Activated CD4-positive, alpha-beta T cell treated with anti-CD3 and anti-CD28 coated beads for 24 hours (primary cell): ENCODE measurements at regions not wholly inside any gene's neighbourhood (a gene's known extent, or its start where the extent isn't known, plus 50 kb on each side); places are given as distances from the start of the nearest gene placed in this dataset.
"Not testable (repeated sequence)": the region's sequence is repeated elsewhere in the genome, so short reads cannot be mapped to it uniquely, and the experiment has no call there.

Source experiments
- DNase-seq, 2 donors: peaks; one replicate each; pipeline ENCODE4 v3.0.0-alpha.2; 2020; ENCODE audit warnings: low read depth in 2 of 2

- no peak for DNase-seq
Measured at GRCh38 chr14:103186909-103187586, 63.8 kb downstream of the TNFAIP2 start.

- no peak for DNase-seq
Measured at GRCh38 chr14:103187911-103188310, 64.7 kb downstream of the TNFAIP2 start.

DNA sequence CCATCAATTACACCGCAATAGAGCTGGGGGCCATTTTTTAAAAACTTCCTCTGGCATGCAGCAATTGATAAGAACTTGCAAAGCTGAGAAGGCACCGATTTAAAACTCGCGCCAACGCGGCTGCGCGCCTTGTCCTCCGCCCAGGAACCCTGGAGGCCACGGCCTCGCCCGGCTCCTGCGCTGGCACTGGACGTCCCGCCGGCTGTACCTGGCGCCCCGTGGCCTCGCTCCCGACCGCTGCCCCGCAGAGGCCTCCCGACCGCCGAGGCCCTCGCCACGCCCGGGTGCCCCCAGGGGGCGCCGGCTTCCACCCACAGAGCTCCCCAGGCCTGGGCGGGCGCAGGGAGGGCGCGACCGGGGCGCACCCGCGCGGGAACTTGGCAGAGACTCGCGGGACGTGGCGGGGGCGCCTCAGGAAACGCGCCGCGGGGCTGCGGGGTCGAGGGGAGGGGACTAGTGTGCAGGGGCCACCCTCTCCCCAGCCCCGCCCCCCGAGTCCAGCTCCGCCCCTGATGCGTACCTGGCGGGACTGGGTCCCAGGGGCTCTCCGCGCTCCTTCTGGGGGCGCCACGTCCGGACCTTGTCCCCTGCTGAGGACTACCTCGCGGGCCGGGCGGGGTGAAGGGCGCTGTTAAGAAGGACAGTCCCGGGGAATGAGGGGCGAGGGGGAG, 65.7 kb downstream of the TNFAIP2 start:
- DNase-seq = peak in 1 of 2 donors; percentile 1

DNA sequence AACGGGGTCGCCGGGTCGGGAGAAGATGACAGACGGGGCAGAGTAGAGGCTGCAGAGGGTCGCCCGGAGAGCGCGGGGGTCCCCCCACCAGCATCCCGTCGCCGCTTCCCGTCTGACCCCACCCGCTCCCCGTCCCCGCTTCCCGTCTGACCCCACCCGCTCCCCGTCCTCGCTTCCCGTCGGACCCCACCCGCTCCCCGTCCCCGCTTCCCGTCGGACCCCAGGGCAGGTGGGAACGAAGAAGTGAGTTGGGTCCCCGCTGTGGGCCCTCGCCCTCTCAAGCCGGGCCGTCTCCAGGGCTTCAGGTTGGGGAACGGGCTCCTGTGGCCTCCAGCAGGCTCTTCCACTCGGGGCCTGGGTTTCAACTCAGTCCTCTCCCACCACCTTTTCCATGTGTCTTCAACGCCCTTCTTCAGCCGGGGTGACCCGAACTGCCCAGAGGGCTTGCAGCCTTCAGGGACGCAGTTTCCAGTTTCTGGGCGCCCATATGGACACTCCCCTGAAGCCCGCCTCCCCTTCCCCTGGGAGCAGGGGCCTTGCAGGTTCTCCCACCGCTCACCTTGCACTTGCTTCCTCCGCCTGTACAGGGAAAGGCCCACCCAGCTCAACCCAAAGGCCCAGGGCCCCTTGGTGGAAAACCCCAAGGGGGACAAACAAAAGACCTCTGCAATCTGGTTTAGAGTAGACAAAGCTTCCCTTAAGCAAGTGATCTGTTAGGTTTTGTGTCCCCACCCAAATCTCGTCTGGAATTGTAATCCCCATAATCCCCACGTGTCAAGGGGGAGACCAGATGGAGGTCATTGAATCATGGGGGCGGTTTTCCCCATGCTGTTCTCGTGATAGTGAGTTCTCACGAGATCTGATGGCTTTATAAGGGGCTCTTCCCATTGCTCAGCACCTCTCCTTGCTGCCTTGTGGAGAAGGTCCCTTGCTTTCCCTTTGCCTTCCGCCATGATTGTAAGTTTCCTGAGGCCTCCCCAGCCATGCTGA, 66.5 kb downstream of the TNFAIP2 start:
- DNase-seq = no peak

- DNase-seq = no peak
Measured at GRCh38 chr14:103190741-103191140, 67.5 kb downstream of the TNFAIP2 start.

- no peak for DNase-seq
Measured at GRCh38 chr14:103191844-103192243, 68.6 kb downstream of the TNFAIP2 start.

DNA sequence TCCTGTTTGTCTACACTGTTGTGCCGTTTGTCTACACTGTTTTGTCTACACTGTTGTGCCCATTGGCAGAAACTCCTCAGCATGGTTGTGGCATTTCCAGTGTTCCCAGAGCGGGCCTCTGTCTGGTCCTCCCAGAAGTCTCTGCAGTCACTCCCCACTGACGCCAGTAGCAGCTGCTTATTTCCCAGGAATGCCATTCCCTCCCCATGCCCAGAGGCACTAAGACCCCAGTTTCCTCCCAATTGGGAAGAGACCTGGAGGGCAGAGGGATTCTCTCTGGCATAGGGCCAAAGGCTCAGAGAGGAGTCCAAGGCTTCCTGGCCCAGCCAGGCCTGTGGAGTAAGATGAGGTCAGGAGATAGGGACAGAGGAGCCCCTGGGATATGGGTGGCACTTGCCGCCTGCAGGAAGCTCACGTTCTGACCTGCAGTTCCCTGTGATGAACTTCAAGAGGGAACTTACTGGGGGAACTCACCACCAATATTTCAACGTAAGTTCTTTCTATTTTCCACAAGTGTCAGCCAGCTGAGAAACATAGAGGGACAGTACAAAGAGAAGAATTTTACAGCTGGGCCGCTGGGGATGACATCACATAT, 69.1 kb downstream of the TNFAIP2 start:
- no peak for DNase-seq

- not testable (repeated sequence) for DNase-seq
Measured at GRCh38 chr14:103192861-103193260, 69.6 kb downstream of the TNFAIP2 start.

DNA sequence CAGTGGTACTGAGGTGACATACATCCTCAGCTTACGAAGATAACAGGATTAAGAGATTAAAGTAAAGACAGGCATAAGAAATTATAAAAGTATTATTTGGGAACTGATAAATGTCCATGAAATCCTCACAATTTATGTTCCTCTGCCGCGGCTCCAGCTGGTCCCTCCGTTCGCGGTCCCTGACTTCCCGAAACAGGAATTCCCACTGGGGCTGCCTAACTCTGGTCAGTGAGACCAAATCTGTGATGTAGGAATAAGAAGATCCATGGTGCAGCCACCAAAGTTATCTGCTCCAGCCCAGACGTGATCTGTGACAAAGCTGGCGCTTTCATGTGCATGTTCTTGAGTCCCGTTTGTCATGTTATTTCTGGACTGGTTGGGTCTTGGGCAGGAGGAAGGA, 70.2 kb downstream of the TNFAIP2 start:
- DNase-seq = not testable (repeated sequence)

GRCh38 chr14:103194256-103195045, 71.2 kb downstream of the TNFAIP2 start:
- no peak for DNase-seq

DNA sequence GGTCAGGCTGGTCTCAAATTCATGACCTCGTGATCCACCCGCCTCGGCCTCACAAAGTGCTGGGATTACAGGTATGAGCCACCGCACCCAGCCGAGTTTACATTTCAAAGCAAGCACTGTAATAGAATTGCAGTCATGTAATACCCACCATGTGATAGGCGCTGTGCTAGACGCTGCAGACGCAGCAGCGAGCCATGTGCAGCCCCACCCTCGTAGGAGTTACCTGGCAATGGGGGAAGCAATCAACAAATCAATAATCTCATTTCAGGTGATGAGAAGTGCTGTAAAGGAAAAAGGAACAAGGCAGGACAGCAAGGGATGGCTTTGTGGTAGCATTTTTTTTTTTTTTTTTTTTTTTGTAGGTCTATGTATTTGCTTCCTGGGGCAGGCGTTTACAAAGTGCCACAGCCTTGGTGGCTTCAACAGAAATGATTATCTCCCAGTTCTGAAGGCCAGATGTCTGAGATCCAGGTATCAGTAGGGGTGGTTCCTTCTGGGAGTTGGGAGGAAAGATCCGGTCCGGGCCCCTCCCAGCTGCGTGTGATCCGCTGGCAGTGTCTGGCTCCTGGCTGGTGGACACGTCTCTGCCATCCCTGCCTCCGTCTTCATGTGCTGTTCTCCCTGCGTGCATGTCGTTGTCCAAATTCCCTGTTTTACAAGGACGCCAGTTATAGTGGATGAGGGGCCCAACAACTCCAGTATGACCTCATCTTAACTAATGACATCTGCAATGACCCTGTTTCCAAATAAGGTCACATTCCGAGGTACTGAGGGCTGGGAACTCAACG, 72.8 kb downstream of the TNFAIP2 start:
- DNase-seq = no peak

DNA sequence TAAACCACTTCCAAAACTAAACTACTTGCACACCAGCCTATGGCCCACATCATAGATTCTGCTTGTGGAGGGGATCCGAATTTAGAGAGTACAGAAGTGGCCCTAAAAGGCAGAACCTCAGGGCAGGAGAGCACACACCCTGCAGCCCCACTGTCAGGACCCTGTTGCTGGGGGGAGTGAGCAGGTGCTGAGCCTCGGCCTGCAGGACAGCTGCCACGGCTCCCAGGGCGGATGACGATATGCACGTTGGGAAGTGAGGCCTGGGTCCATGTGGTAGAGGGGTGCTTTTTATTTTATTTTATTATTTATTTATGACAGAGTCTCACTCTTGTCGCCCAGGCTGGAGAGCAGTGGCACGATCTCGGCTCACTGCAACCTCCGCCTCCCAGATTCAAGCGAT, 73.5 kb downstream of the TNFAIP2 start:
- DNase-seq = no peak

GRCh38 chr14:103198131-103199105, 75.2 kb downstream of the TNFAIP2 start:
- DNase-seq = no peak

DNA sequence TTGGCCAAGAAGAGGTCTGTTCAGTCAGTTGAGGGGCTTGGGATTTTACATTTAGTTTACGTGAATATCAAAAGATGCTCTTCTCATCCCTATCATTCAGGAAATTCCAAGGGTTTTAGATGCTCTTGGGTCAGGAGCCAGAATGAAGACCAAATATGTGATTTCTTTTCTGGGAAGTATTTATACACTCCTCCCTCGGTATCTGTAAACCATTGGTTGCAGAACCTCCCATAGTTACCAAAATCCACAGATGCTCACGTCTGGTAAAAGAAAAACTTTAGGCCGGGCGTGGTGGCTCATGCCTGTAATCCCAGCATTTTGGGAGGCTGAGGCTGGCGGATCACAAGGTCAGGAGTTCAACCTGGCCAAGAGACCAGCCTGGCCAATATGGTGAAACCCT, 75.9 kb downstream of the TNFAIP2 start:
- no peak for DNase-seq

DNA sequence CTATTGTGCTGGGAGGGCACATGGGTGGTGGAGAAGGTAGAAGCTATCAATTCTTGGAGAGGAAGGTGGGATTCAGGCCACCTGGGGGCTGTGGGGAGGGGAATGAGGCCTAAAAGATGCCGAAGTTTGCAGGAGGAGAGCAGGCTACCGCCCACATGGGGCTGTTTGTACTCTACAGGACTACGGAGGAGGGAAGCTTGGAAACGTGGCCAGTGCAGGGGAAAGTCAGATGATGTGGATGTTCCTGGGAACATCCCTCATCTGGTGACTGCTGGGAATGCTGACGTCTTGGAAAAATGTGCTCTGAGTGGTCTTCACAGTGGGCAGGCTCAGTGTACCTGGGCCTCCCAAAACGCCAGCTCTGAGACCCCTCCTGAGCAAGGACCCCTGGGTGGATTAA, 78.5 kb downstream of the TNFAIP2 start:
- no peak for DNase-seq

- DNase-seq = no peak
Measured at GRCh38 chr14:103204852-103205540, 81.7 kb downstream of the TNFAIP2 start.

- no peak for DNase-seq
Measured at GRCh38 chr14:103205541-103205906, 82.3 kb downstream of the TNFAIP2 start.

GRCh38 chr14:103206023-103206481, 82.8 kb downstream of the TNFAIP2 start:
- DNase-seq = no peak
